ENCODE measurements at regions not wholly inside any gene's neighbourhood (a gene's known extent, or its start where the extent isn't known, plus 50 kb on each side); places are given as distances from the start of the nearest gene placed in this dataset.

DNA sequence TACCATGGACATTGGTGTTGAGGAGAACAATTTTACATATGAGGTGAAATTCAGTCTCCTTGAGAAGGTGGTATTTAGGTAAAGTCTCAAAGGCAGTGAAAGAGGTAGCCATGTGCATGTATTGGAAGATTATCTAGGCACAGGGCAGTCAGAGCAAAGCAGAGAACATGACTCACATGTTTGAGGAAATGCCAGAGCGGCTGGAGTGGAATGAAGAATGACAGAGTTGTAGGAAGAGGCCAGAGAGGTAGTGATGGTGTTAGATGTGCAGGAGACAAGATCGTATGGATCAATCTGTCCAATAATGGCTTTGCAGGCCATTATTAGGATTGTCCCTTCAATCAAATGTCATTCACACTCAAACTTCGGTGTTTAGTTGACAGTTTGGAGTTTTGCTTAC, 449.4 kb upstream of the PTCHD4 start:
- Histone ChIP-seq H3K27me3 (no peaks in the 10 kb centered on the region), H3K36me3 (no peaks in the 10 kb centered on the region), H3K4me1 (no peaks in the 10 kb centered on the region), H3K9me3 (no peaks in the 10 kb centered on the region), H3K4me3 (no peak overlapping the region), H3K27ac (no peak overlapping the region)
- TF ChIP-seq, protein P1, sequence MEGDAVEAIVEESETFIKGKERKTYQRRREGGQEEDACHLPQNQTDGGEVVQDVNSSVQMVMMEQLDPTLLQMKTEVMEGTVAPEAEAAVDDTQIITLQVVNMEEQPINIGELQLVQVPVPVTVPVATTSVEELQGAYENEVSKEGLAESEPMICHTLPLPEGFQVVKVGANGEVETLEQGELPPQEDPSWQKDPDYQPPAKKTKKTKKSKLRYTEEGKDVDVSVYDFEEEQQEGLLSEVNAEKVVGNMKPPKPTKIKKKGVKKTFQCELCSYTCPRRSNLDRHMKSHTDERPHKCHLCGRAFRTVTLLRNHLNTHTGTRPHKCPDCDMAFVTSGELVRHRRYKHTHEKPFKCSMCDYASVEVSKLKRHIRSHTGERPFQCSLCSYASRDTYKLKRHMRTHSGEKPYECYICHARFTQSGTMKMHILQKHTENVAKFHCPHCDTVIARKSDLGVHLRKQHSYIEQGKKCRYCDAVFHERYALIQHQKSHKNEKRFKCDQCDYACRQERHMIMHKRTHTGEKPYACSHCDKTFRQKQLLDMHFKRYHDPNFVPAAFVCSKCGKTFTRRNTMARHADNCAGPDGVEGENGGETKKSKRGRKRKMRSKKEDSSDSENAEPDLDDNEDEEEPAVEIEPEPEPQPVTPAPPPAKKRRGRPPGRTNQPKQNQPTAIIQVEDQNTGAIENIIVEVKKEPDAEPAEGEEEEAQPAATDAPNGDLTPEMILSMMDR (IDR thresholded peaks at IDR 0.05) = no peak
- DNase-seq (ENCODE audit: low spot score in 2 of 2) = no peak
- intact Hi-C loops (cut with DNase I) = no loop called here

DNA sequence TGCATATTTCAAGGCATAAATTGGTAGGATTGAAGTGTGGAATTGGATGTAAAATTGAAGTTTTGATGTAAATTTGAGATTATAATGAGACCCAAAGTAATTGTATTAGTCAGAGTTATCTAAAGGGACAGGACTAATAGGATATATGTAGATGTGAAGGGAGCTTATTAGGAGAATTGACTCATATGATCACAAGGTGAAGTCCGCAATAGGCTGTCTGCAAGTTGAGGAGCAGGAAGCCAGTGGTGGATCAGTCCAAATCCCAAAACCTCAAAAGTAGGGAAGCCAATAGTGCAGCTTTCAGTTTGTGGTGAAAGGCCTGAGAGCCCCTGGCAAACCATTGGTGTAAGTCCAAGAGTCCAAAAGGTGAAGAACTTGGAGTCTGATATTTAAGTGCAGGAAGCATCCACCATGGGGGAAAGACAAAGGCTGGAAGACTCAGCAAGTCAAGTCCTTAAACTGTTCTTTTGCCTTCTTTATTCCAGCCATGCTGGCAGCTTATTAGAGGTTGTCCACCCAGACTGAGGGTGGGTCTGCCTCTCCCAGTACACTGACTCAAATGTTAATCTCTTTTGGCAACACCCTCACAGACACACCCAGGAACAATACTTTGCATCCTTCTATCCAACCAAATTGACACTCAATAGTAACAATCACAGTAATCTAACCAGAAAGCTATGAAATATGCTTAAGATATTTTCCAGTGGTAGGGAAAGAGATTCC, 442.6 kb upstream of the PTCHD4 start:
- intact Hi-C loops (cut with DNase I) = no loop called here
- TF ChIP-seq, protein P1 (IDR thresholded peaks at IDR 0.05) = no peak

DNA sequence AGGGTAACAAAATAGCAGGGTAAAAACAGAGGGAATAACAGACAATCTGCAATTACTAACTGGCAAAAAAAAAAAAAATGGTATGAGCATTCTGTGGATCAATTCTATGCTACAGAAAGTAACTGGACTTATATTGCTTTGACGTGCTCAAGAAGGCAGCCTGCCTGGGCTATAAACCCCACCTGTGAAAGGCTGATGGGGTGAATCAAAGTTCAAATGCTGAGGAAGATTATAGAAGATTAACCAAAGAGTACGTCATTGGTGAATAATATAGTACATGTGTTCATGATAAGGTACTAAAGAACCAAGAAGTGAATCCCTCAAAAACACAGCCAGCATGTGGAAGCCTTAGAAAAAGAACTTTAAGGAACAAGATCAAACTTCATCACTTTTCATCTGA, 441.9 kb upstream of the PTCHD4 start:
- H3K4me1 ChIP-seq = no peaks in the 10 kb centered on the region
- no peak overlapping the region for H3K4me3 ChIP-seq
- no peaks in the 10 kb centered on the region for H3K36me3 ChIP-seq
- H3K27ac ChIP-seq = no peak overlapping the region
- H3K27me3 ChIP-seq = no peaks in the 10 kb centered on the region
- TF ChIP-seq, protein P1 (IDR thresholded peaks at IDR 0.05) = no peak
- H3K9me3 ChIP-seq = no peaks in the 10 kb centered on the region
- no peak for DNase-seq (ENCODE audit: low spot score in 2 of 2)
- intact Hi-C loops (cut with DNase I) = no loop called here

More for the DNA sequence above, 442.6 kb upstream of the PTCHD4 start:
- no peak overlapping the region for H3K27ac ChIP-seq
- no peak for DNase-seq (ENCODE audit: low spot score in 2 of 2)
- H3K4me1 ChIP-seq = no peaks in the 10 kb centered on the region
- no peak overlapping the region for H3K4me3 ChIP-seq
- no peaks in the 10 kb centered on the region for H3K9me3 ChIP-seq
- no peaks in the 10 kb centered on the region for H3K36me3 ChIP-seq
- H3K27me3 ChIP-seq = no peaks in the 10 kb centered on the region

DNA sequence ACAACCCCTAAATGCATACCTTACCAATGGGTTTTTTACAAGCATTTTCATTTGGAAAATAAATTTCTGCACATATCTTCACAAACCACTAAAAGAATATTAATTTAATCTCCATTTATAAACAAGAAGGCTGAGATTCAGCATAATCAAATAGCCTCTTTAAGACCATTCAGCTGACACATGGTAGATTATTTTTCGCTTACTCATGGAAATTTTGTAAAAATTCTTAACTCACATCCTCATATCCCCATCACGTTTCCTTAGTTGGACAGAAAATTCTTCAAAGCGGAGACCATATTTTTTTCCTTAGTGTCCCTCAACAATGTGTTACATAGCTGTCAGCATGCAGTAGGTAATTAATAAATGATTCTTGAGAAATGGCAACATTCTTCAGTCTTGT, 439.6 kb upstream of the PTCHD4 start:
- no peaks in the 10 kb centered on the region for H3K36me3 ChIP-seq
- H3K27ac ChIP-seq = no peak overlapping the region
- H3K4me3 ChIP-seq = no peak overlapping the region
- intact Hi-C loops (cut with DNase I) = no loop called here
- no peaks in the 10 kb centered on the region for H3K9me3 ChIP-seq
- DNase-seq (ENCODE audit: low spot score in 2 of 2) = no peak
- no peaks in the 10 kb centered on the region for H3K27me3 ChIP-seq
- TF ChIP-seq, protein P1 (IDR thresholded peaks at IDR 0.05) = no peak
- H3K4me1 ChIP-seq = no peaks in the 10 kb centered on the region

DNA sequence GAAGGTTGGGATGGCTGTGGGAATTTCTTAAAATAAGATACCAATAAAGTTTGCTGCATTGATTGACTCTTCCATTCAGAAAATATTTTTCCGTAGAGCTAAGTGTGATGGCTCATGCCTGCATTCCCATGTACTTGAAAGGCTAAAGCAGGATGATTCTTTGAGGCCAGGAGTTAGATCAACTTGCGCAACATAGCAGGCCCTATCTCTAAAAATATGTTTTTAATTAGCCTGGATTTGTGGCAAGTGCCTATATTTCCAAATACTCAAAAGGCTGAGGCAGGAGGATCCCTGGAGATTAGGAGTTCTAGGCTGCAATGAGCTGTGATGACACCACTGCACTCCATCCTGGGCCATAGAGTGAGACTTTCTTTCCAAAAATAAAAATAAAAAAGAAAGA, 431.2 kb upstream of the PTCHD4 start:
- no peak for DNase-seq (ENCODE audit: low spot score in 2 of 2)
- Histone ChIP-seq H3K4me1 (no peaks in the 10 kb centered on the region), H3K27ac (no peak overlapping the region), H3K4me3 (no peak overlapping the region), H3K27me3 (no peaks in the 10 kb centered on the region), H3K36me3 (no peaks in the 10 kb centered on the region), H3K9me3 (no peaks in the 10 kb centered on the region)
- intact Hi-C loops (cut with DNase I) = no loop called here
- TF ChIP-seq, protein P1 (IDR thresholded peaks at IDR 0.05) = no peak

DNA sequence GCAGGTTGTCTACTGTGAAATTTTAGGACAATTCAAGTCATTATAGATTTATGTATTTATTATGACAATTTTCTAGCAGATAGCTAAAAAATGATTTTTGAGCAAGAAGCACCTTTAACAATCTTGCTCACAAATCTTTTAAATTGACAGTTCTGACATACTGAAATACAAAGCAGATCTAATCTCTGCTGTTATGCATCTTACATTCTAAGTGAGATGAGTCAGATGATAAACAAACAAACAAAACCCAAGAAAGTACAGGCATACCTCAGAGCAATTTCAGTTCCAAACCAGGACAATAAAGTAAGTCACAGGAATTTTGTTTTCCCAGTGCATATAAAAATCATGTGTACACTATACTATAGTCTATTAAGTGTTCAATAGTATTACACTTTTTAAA, 430.7 kb upstream of the PTCHD4 start:
- TF ChIP-seq, protein P1 (IDR thresholded peaks at IDR 0.05) = no peak
- DNase-seq (ENCODE audit: low spot score in 2 of 2) = no peak
- Histone ChIP-seq H3K27ac (no peak overlapping the region), H3K27me3 (no peaks in the 10 kb centered on the region), H3K4me1 (no peaks in the 10 kb centered on the region), H3K4me3 (no peak overlapping the region), H3K36me3 (no peaks in the 10 kb centered on the region), H3K9me3 (no peaks in the 10 kb centered on the region)
- intact Hi-C loops (cut with DNase I) = no loop called here

Measured in ascending aorta (tissue), 2 donors.